ENCODE measurements at regions not wholly inside any gene's neighbourhood (a gene's known extent, or its start where the extent isn't known, plus 50 kb on each side); places are given as distances from the start of the nearest gene placed in this dataset.

GRCh38 chr16:48011466-48011865 is 144.3 kb downstream of the ABCC12 start:
- Histone ChIP-seq H4K8ac (ENCODE audit: extremely low read depth, insufficient read depth, low read length) (no peak overlapping the region), H4K20me1 (replicated peaks in 1 of 2; ENCODE audit: control insufficient read depth in 1 of 2, insufficient read depth in 2 of 2, low read length in 2 of 2) (no peaks in the 10 kb centered on the region), H3K27me3 (replicated peaks in 1 of 4; ENCODE audit: control insufficient read depth in 3 of 4, extremely low read depth in 1 of 4, insufficient read depth in 3 of 4, low read length in 3 of 4) (no peaks in the 10 kb centered on the region), H4K5ac (ENCODE audit: insufficient read length, low read depth, low read length) (no peak overlapping the region), H2BK20ac (ENCODE audit: low read length) (no peak overlapping the region), H3K4me2 (ENCODE audit: insufficient read depth in 1 of 2, low read depth in 2 of 2, low read length in 2 of 2) (no peak overlapping the region), H2BK15ac (ENCODE audit: low read length) (no peak overlapping the region), H3K23ac (ENCODE audit: insufficient read length) (no peak overlapping the region), H3K27ac (ENCODE audit: low read depth, low read length) (no peak overlapping the region), H2AK5ac (ENCODE audit: low read depth, low read length) (no peak overlapping the region), H3K4me3 (ENCODE audit: extremely low read depth in 1 of 4, insufficient read depth in 2 of 4, low read depth in 3 of 4, low read length in 4 of 4) (no peak overlapping the region), H2BK120ac (replicated peaks; ENCODE audit: low read depth, low read length) (no peak overlapping the region), H2AFZ (ENCODE audit: low read length) (no peak overlapping the region), H3K36me3 (ENCODE audit: control insufficient read depth in 2 of 4, insufficient read depth in 4 of 4, low read length in 3 of 4) (no peaks in the 10 kb centered on the region), H3K4me1 (replicated peaks in 1 of 4; ENCODE audit: control insufficient read depth in 3 of 4, insufficient read depth in 4 of 4, low read length in 3 of 4) (no peaks in the 10 kb centered on the region), H3K23me2 (ENCODE audit: low read depth, low read length) (no peaks in the 10 kb centered on the region), H3K4ac (replicated peaks; ENCODE audit: insufficient read length, low read depth, low read length) (no peak overlapping the region), H4K91ac (replicated peaks; ENCODE audit: insufficient read length, low read length) (no peak overlapping the region), H3K79me1 (ENCODE audit: low read depth, low read length) (no peaks in the 10 kb centered on the region), H2BK5ac (ENCODE audit: low read depth, low read length) (no peak overlapping the region), H3K18ac (ENCODE audit: extremely low read depth, low read length) (no peak overlapping the region), H3K79me2 (ENCODE audit: control insufficient read depth in 1 of 2, insufficient read depth in 2 of 2, low read length in 2 of 2) (no peaks in the 10 kb centered on the region), H3K9me3 (ENCODE audit: insufficient read depth in 2 of 2, low read depth in 1 of 2, low read length in 1 of 2) (no peaks in the 10 kb centered on the region), H3K56ac (replicated peaks; ENCODE audit: insufficient read length, low read depth, low read length) (no peak overlapping the region), H2BK12ac (ENCODE audit: low read depth, low read length) (no peak overlapping the region), H3K14ac (ENCODE audit: insufficient read length) (no peak overlapping the region), H3K9ac (replicated peaks in 1 of 4; ENCODE audit: extremely low read depth in 1 of 4, low read depth in 3 of 4, low read length in 3 of 4) (no peak overlapping the region)
- ChIA-PET POLR2A (ENCODE audit: partially characterized antibody) (no interaction called here), CTCF (ENCODE audit: partially characterized antibody) (interaction anchor here (1.2 kb wide), 1 partner anchor 59 kb away, joined by 3 read pairs; no protein-coding TSS in a partner anchor)
- 97% methylated on average over 3 of the region's 3 CpGs; no CpG with 5 or more reads in 1 of the 2 experiments for WGBS, 2 experiments (ENCODE audit: extremely low coverage in 1 of 2, insufficient coverage in 1 of 2, insufficient read length in 1 of 2, insufficient replicate concordance in 2 of 2, low coverage in 1 of 2, low lambda C conversion rate in 2 of 2, missing lambda C conversion rate in 1 of 2)
- FAIRE-seq, result no peak
- TF ChIP-seq TCF12 (IDR thresholded peaks at IDR 0.05; ENCODE audit: low read depth, low read length) (no peak), CTBP2 (IDR thresholded peaks at IDR 0.05; ENCODE audit: borderline replicate concordance, insufficient read depth, insufficient read length, low read length) (no peak), SP4 (IDR thresholded peaks at IDR 0.05; ENCODE audit: low read length) (no peak), SAP30 (IDR thresholded peaks at IDR 0.05; ENCODE audit: insufficient read depth, insufficient replicate concordance, low read length) (no peak), ZNF274 (IDR thresholded peaks at IDR 0.05; ENCODE audit: borderline replicate concordance, extremely low read depth, low read length) (no peak)
- no peak for DNase-seq (ENCODE audit: low read depth in 1 of 2, low spot score in 2 of 2)
